Activated CD8-positive, alpha-beta memory T cell treated with anti-CD3 and anti-CD28 coated beads, Interleukin-2, amount 10 ng/mL, durations not matched to agents 7 days and 5 days (primary cell): ENCODE measurements at regions not wholly inside any gene's neighbourhood (a gene's known extent, or its start where the extent isn't known, plus 50 kb on each side); places are given as distances from the start of the nearest gene placed in this dataset.

Experiments
- ATAC-seq: fragments of 150-1000 bp; cut with Tn5 transposase; one replicate; pipeline ENCODE4 v1.10.0; 2021; ENCODE audit warnings: moderate library complexity
- CTCF ChIA-PET: fragments of 350-600 bp; sonication (Branson Sonifier 250); formaldehyde crosslinking; loops from one replicate; lab custom pipeline; 2021; ENCODE audit warnings: antibody characterized with exemption; lab: Charles Lee
- DNase-seq: peaks from one replicate; pipeline ENCODE4 v3.0.0-alpha.2; 2020
- H3K27ac Mint-ChIP-seq: one replicate; pipeline ENCODE4 v1.8.0; 2021; ENCODE audit warnings: mild to moderate bottlenecking, mixed read lengths
- H3K27me3 Mint-ChIP-seq: one replicate; pipeline ENCODE4 v1.8.0; 2021; ENCODE audit warnings: mixed read lengths
- H3K36me3 Mint-ChIP-seq: one replicate; pipeline ENCODE4 v1.8.0; 2021; ENCODE audit warnings: mild to moderate bottlenecking, mixed read lengths
- H3K4me1 Mint-ChIP-seq: one replicate; pipeline ENCODE4 v1.8.0; 2021; ENCODE audit warnings: mixed read lengths
- H3K4me3 Mint-ChIP-seq: one replicate; pipeline ENCODE4 v1.8.0; 2021; ENCODE audit warnings: mild to moderate bottlenecking, moderate library complexity, mixed read lengths
- H3K9me3 Mint-ChIP-seq: one replicate; pipeline ENCODE4 v1.8.0; 2022; ENCODE audit warnings: low read depth, mixed read lengths

- no peaks in the 10 kb centered on the region for H3K36me3 Mint-ChIP-seq
- no peak for DNase-seq
- ATAC-seq, result no peak
- no peak overlapping the region for H3K27ac Mint-ChIP-seq
- H3K4me1 Mint-ChIP-seq, result no peaks in the 10 kb centered on the region
- H3K4me3 Mint-ChIP-seq, result no peak overlapping the region
- H3K9me3 Mint-ChIP-seq, result no peaks in the 10 kb centered on the region
- H3K27me3 Mint-ChIP-seq, result no peaks in the 10 kb centered on the region
- CTCF ChIA-PET, result interaction anchor here (0.7 kb wide), 1 partner anchor 98 kb away, joined by 3 read pairs; no protein-coding TSS in a partner anchor
These were observed 127.3 kb downstream of the FGF9 start for GRCh38 chr13:21798181-21798580.

GRCh38 chr13:21799671-21800070 is 128.8 kb downstream of the FGF9 start:
- H3K27ac Mint-ChIP-seq, result no peak overlapping the region
- no peak for DNase-seq
- ATAC-seq, result no peak
- H3K27me3 Mint-ChIP-seq, result peaks cover 5% of the 10 kb centered on the region
- H3K36me3 Mint-ChIP-seq, result no peaks in the 10 kb centered on the region
- H3K4me3 Mint-ChIP-seq, result no peak overlapping the region
- no peaks in the 10 kb centered on the region for H3K9me3 Mint-ChIP-seq
- H3K4me1 Mint-ChIP-seq, result no peaks in the 10 kb centered on the region
- CTCF ChIA-PET, result no interaction called here

GRCh38 chr13:21800837-21801616 is 130.2 kb downstream of the FGF9 start:
- CTCF ChIA-PET, result no interaction called here
- H3K9me3 Mint-ChIP-seq, result no peaks in the 10 kb centered on the region
- H3K4me3 Mint-ChIP-seq, result no peak overlapping the region
- no peak overlapping the region for H3K27ac Mint-ChIP-seq
- no peaks in the 10 kb centered on the region for H3K36me3 Mint-ChIP-seq
- DNase-seq (no peak), ATAC-seq (no peak)
- H3K27me3 Mint-ChIP-seq, result peaks cover 5% of the 10 kb centered on the region
- no peaks in the 10 kb centered on the region for H3K4me1 Mint-ChIP-seq

GRCh38 chr13:21805733-21806132 is 134.9 kb downstream of the FGF9 start:
- DNase-seq (no peak), ATAC-seq (no peak)
- Mint-ChIP-seq H3K27me3 (peaks cover 9% of the 10 kb centered on the region), H3K4me1 (no peaks in the 10 kb centered on the region), H3K36me3 (no peaks in the 10 kb centered on the region), H3K27ac (no peak overlapping the region), H3K4me3 (no peak overlapping the region), H3K9me3 (no peaks in the 10 kb centered on the region)
- CTCF ChIA-PET, result no interaction called here

- DNase-seq, result no peak
- Mint-ChIP-seq H3K27ac (no peak overlapping the region), H3K27me3 (peaks cover 4% of the 10 kb centered on the region), H3K4me3 (no peak overlapping the region), H3K4me1 (no peaks in the 10 kb centered on the region), H3K9me3 (no peaks in the 10 kb centered on the region), H3K36me3 (no peaks in the 10 kb centered on the region)
- CTCF ChIA-PET, result no interaction called here
- no peak for ATAC-seq
These were observed 141.3 kb downstream of the FGF9 start for GRCh38 chr13:21812192-21812626.

- H3K4me1 Mint-ChIP-seq, result no peaks in the 10 kb centered on the region
- no peak for ATAC-seq
These were observed 142.2 kb downstream of the FGF9 start for GRCh38 chr13:21813110-21813509.

GRCh38 chr13:21813844-21814243 is 143.0 kb downstream of the FGF9 start:
- Mint-ChIP-seq H3K36me3 (no peaks in the 10 kb centered on the region), H3K27me3 (peaks cover 2% of the 10 kb centered on the region), H3K4me1 (no peaks in the 10 kb centered on the region), H3K4me3 (no peak overlapping the region), H3K27ac (no peak overlapping the region), H3K9me3 (no peaks in the 10 kb centered on the region)
- CTCF ChIA-PET, result no interaction called here
- DNase-seq, result no peak
- no peak for ATAC-seq

More at GRCh38 chr13:21813110-21813509, 142.2 kb downstream of the FGF9 start:
- Mint-ChIP-seq H3K27ac (no peak overlapping the region), H3K27me3 (peaks cover 2% of the 10 kb centered on the region), H3K9me3 (no peaks in the 10 kb centered on the region), H3K4me3 (no peak overlapping the region), H3K36me3 (no peaks in the 10 kb centered on the region)
- CTCF ChIA-PET, result no interaction called here
- DNase-seq, result no peak

- H3K4me3 Mint-ChIP-seq, result no peak overlapping the region
- H3K27ac Mint-ChIP-seq, result no peak overlapping the region
- no peaks in the 10 kb centered on the region for H3K36me3 Mint-ChIP-seq
- CTCF ChIA-PET, result no interaction called here
- no peak for DNase-seq
- no peaks in the 10 kb centered on the region for H3K4me1 Mint-ChIP-seq
- H3K27me3 Mint-ChIP-seq, result peaks cover under 1% of the 10 kb centered on the region
- H3K9me3 Mint-ChIP-seq, result no peaks in the 10 kb centered on the region
- no peak for ATAC-seq
These were observed 143.7 kb downstream of the FGF9 start for GRCh38 chr13:21814604-21815003.

GRCh38 chr13:21817878-21818277 is 147.0 kb downstream of the FGF9 start:
- ATAC-seq (no peak), DNase-seq (no peak)
- Mint-ChIP-seq H3K4me3 (no peak overlapping the region), H3K27me3 (no peaks in the 10 kb centered on the region), H3K4me1 (no peaks in the 10 kb centered on the region), H3K36me3 (no peaks in the 10 kb centered on the region), H3K27ac (no peak overlapping the region), H3K9me3 (no peaks in the 10 kb centered on the region)
- CTCF ChIA-PET, result no interaction called here

GRCh38 chr13:21822029-21822428 is 151.2 kb downstream of the FGF9 start:
- Mint-ChIP-seq H3K9me3 (no peaks in the 10 kb centered on the region), H3K4me3 (no peak overlapping the region), H3K27ac (no peak overlapping the region), H3K4me1 (peaks cover 8% of the 10 kb centered on the region), H3K27me3 (no peaks in the 10 kb centered on the region), H3K36me3 (no peaks in the 10 kb centered on the region)
- no peak for ATAC-seq
- CTCF ChIA-PET, result no interaction called here
- no peak for DNase-seq

GRCh38 chr13:21823416-21823815 is 152.5 kb downstream of the FGF9 start:
- peaks cover 8% of the 10 kb centered on the region for H3K4me1 Mint-ChIP-seq
- H3K36me3 Mint-ChIP-seq, result no peaks in the 10 kb centered on the region
- H3K4me3 Mint-ChIP-seq, result no peak overlapping the region
- H3K27ac Mint-ChIP-seq, result no peak overlapping the region
- DNase-seq (no peak), ATAC-seq (no peak)
- CTCF ChIA-PET, result no interaction called here
- no peaks in the 10 kb centered on the region for H3K9me3 Mint-ChIP-seq
- H3K27me3 Mint-ChIP-seq, result no peaks in the 10 kb centered on the region

- CTCF ChIA-PET, result no interaction called here
- ATAC-seq, result no peak
- DNase-seq, result peak; percentile 41
These were observed 153.1 kb downstream of the FGF9 start for GRCh38 chr13:21823949-21824348.

GRCh38 chr13:21825186-21825585 is 154.3 kb downstream of the FGF9 start:
- Mint-ChIP-seq H3K4me3 (no peak overlapping the region), H3K27me3 (no peaks in the 10 kb centered on the region), H3K4me1 (peaks cover 8% of the 10 kb centered on the region), H3K27ac (no peak overlapping the region), H3K9me3 (no peaks in the 10 kb centered on the region), H3K36me3 (no peaks in the 10 kb centered on the region)
- no peak for ATAC-seq
- DNase-seq, result no peak
- CTCF ChIA-PET, result no interaction called here

More at GRCh38 chr13:21823949-21824348, 153.1 kb downstream of the FGF9 start:
- Mint-ChIP-seq H3K9me3 (no peaks in the 10 kb centered on the region), H3K27me3 (no peaks in the 10 kb centered on the region), H3K4me1 (peaks cover 8% of the 10 kb centered on the region), H3K27ac (no peak overlapping the region), H3K4me3 (no peak overlapping the region), H3K36me3 (no peaks in the 10 kb centered on the region)

GRCh38 chr13:21825801-21826200 is 154.9 kb downstream of the FGF9 start:
- DNase-seq (no peak), ATAC-seq (no peak)
- Mint-ChIP-seq H3K9me3 (no peaks in the 10 kb centered on the region), H3K27ac (no peak overlapping the region), H3K36me3 (no peaks in the 10 kb centered on the region), H3K4me1 (peaks cover 8% of the 10 kb centered on the region), H3K4me3 (no peak overlapping the region), H3K27me3 (no peaks in the 10 kb centered on the region)
- CTCF ChIA-PET, result no interaction called here
